HEK293 (cell line): ENCODE measurements at regions not wholly inside any gene's neighbourhood (a gene's known extent, or its start where the extent isn't known, plus 50 kb on each side); places are given as distances from the start of the nearest gene placed in this dataset.

Experiments used
- CTCF ChIA-PET: fragments of 350-600 bp; formaldehyde crosslinking; extraction: SDS; loops from one replicate; lab custom pipeline; 2021; ENCODE audit warnings: antibody characterized with exemption; lab: Yijun Ruan, JAX
- POLR2A ChIA-PET: fragments of 300-600 bp; formaldehyde crosslinking; extraction: SDS; loops from one replicate; lab custom pipeline; 2020; ENCODE audit warnings: antibody characterized with exemption, inconsistent platforms; lab: Yijun Ruan, JAX
- H3K27ac ChIP-seq: fragments of 200-500 bp; sonication (Bioruptor generic); 2 replicates; pipeline ENCODE4 v1.5.1; 2014; ENCODE audit warnings: low read depth, low read length, control low read depth, inconsistent platforms; ENCODE audit errors: extremely low read depth
- H3K36me3 ChIP-seq, 2 experiments: fragments of 200-500 bp in 1 of 2; sonication (Bioruptor generic) in 1 of 2; 1 replicate in 1 of 2; 2 replicates in 1 of 2; pipeline ENCODE4 v1.5.1; 2014 to 2017; ENCODE audit warnings: inconsistent platforms in 2 of 2, low read length in 2 of 2; ENCODE audit not compliant: control insufficient read depth in 2 of 2, insufficient read depth in 1 of 2
- H3K4me1 ChIP-seq: fragments of 200-500 bp; sonication (Bioruptor generic); 2 replicates; pipeline ENCODE4 v1.5.1; 2014; ENCODE audit warnings: mild to moderate bottlenecking, low read length, inconsistent platforms; ENCODE audit not compliant: control insufficient read depth, insufficient read depth
- H3K4me3 ChIP-seq: 2 replicates; pipeline ENCODE4 v1.5.1; 2011; ENCODE audit warnings: low read depth, mild to moderate bottlenecking, control low read depth, low read length, moderate library complexity
- H3K9me3 ChIP-seq: fragments of 200-500 bp; sonication (Bioruptor generic); 2 replicates; pipeline ENCODE4 v1.5.1; 2014; ENCODE audit warnings: low read depth, low read length, inconsistent platforms; ENCODE audit not compliant: control insufficient read depth, insufficient read depth
- BCL6B ChIP-seq: fragments of 450-650 bp; formaldehyde crosslinking; IDR thresholded peaks from 2 replicates; pipeline ENCODE4 v1.5.1; 2017; ENCODE audit warnings: missing biosample characterization, missing genetic modification characterization
- GLI4 ChIP-seq: fragments of 450-650 bp; formaldehyde crosslinking; IDR thresholded peaks from 2 replicates; pipeline ENCODE4 v1.5.1; 2016; ENCODE audit warnings: missing biosample characterization, missing genetic modification characterization
- HOXD13 ChIP-seq: sonication (generic); formaldehyde crosslinking; IDR thresholded peaks from 2 replicates; pipeline ENCODE4 v1.8.0; 2022; ENCODE audit warnings: missing genetic modification reagents, borderline replicate concordance
- IKZF3 ChIP-seq: fragments of 450-650 bp; IDR thresholded peaks from 2 replicates; pipeline ENCODE4 v1.5.0; 2018; ENCODE audit warnings: missing biosample characterization, mild to moderate bottlenecking, missing genetic modification characterization, moderate library complexity
- KLF1 ChIP-seq: fragments of 450-650 bp; formaldehyde crosslinking; IDR thresholded peaks from 2 replicates; pipeline ENCODE4 v1.5.1; 2016; ENCODE audit warnings: missing biosample characterization, missing genetic modification characterization
- REST ChIP-seq: fragments of 450-650 bp; formaldehyde crosslinking; IDR thresholded peaks from 2 replicates; pipeline ENCODE4 v1.5.1; 2016; ENCODE audit warnings: missing biosample characterization, missing genetic modification characterization
- ZBTB10 ChIP-seq: fragments of 450-650 bp; formaldehyde crosslinking; IDR thresholded peaks from 2 replicates; pipeline ENCODE4 v1.5.1; 2016; ENCODE audit warnings: missing biosample characterization, missing genetic modification characterization
- ZBTB7A ChIP-seq: fragments of 450-650 bp; formaldehyde crosslinking; IDR thresholded peaks from 2 replicates; pipeline ENCODE4 v1.5.1; 2016; ENCODE audit warnings: low read depth, missing biosample characterization, missing genetic modification characterization
- ZBTB8A ChIP-seq: fragments of 450-650 bp; formaldehyde crosslinking; IDR thresholded peaks from 2 replicates; pipeline ENCODE4 v1.5.1; 2016; ENCODE audit warnings: missing biosample characterization, missing genetic modification characterization
- ZNF10 ChIP-seq: fragments of 450-650 bp; formaldehyde crosslinking; IDR thresholded peaks from 2 replicates; pipeline ENCODE4 v1.5.1; 2017; ENCODE audit warnings: missing biosample characterization, missing genetic modification characterization
- ZNF112 ChIP-seq: fragments of 450-650 bp; formaldehyde crosslinking; IDR thresholded peaks from 2 replicates; pipeline ENCODE4 v1.5.0; 2017; ENCODE audit warnings: missing biosample characterization, missing genetic modification characterization
- ZNF132 ChIP-seq: fragments of 450-650 bp; formaldehyde crosslinking; IDR thresholded peaks from 2 replicates; pipeline ENCODE4 v1.5.1; 2017; ENCODE audit warnings: missing biosample characterization, missing genetic modification characterization, borderline replicate concordance
- ZNF133 ChIP-seq: fragments of 450-650 bp; formaldehyde crosslinking; IDR thresholded peaks from 2 replicates; pipeline ENCODE4 v1.5.1; 2016; ENCODE audit warnings: missing biosample characterization, missing genetic modification characterization
- ZNF138 ChIP-seq: fragments of 450-650 bp; formaldehyde crosslinking; IDR thresholded peaks from 2 replicates; pipeline ENCODE4 v1.5.1; 2016; ENCODE audit warnings: missing biosample characterization, missing genetic modification characterization, borderline replicate concordance
- ZNF174 ChIP-seq: fragments of 450-650 bp; formaldehyde crosslinking; IDR thresholded peaks from 2 replicates; pipeline ENCODE4 v1.5.0; 2017; ENCODE audit warnings: missing biosample characterization, mild to moderate bottlenecking, missing genetic modification characterization
- ZNF423 ChIP-seq: fragments of 450-650 bp; formaldehyde crosslinking; IDR thresholded peaks from 2 replicates; pipeline ENCODE4 v1.5.1; 2016; ENCODE audit warnings: missing biosample characterization, missing genetic modification characterization
- ZNF473 ChIP-seq: fragments of 450-650 bp; formaldehyde crosslinking; IDR thresholded peaks from 2 replicates; pipeline ENCODE4 v1.5.1; 2017; ENCODE audit warnings: missing biosample characterization, missing genetic modification characterization
- ZNF514 ChIP-seq: fragments of 450-650 bp; formaldehyde crosslinking; IDR thresholded peaks from 2 replicates; pipeline ENCODE4 v1.5.1; 2016; ENCODE audit warnings: missing biosample characterization, missing genetic modification characterization
- ZNF518A ChIP-seq: fragments of 450-650 bp; formaldehyde crosslinking; conservative IDR thresholded peaks from 2 replicates; pipeline ENCODE4 v1.5.1; 2016; ENCODE audit warnings: low read depth, missing biosample characterization, missing genetic modification characterization
- ZNF571 ChIP-seq: fragments of 450-650 bp; formaldehyde crosslinking; IDR thresholded peaks from 2 replicates; pipeline ENCODE4 v1.5.0; 2017; ENCODE audit warnings: missing biosample characterization, missing genetic modification characterization

GRCh38 chr7:45420843-45421495 is 153.2 kb upstream of the ADCY1 start (continued):
- no peak for TF ChIP-seq ZNF473 (tag by site-specific recombination)
- TF ChIP-seq ZNF423 (tag by site-specific recombination): no peak
- TF ChIP-seq BCL6B (tag by site-specific recombination): no peak
- no peak for TF ChIP-seq ZNF518A (tag by site-specific recombination)
- no peak for TF ChIP-seq ZNF132 (tag by site-specific recombination)

DNA sequence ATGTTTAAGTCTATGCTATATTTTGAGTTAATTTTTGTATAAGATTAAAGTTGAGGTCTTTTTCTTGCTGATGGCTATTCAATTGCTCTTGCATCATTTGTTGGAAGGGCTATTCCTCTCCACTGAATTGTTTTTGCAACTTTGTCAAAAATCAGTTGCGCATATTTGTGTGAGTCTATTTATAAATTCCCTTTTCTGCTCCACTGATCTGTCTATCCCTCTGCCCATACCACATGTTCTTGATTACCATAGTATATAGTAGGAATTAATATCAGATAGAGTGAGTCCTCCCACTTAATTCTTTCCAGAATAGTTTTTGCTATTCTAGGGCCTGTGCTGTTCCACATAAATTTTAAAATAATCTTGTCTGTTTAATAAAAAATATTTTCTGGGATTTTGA is 152.4 kb upstream of the ADCY1 start:
- no peaks in the 10 kb centered on the region for H3K36me3 ChIP-seq
- TF ChIP-seq ZNF138 (tag by site-specific recombination): no peak
- TF ChIP-seq ZNF174 (tag by site-specific recombination): no peak
- TF ChIP-seq, all 188 proteins: peak for 0
- ChIA-PET CTCF (no interaction called here), POLR2A (no interaction called here)
- Histone ChIP-seq H3K4me1 (no peaks in the 10 kb centered on the region), H3K27ac (no peak overlapping the region), H3K4me3 (no peak overlapping the region), H3K9me3 (no peaks in the 10 kb centered on the region)

- TF ChIP-seq ZNF10 (no peak), IKZF3 (tag by site-specific recombination) (no peak), ZBTB10 (tag by site-specific recombination) (no peak), ZNF571 (tag by site-specific recombination) (no peak), ZNF133 (no peak), ZNF112 (tag by site-specific recombination) (no peak), ZBTB8A (tag by site-specific recombination) (no peak), ZNF514 (tag by site-specific recombination) (no peak), ZBTB7A (tag by site-specific recombination) (no peak), KLF1 (tag by site-specific recombination) (no peak), HOXD13 (CRISPR knock-in tag) (no peak), GLI4 (tag by site-specific recombination) (no peak), REST (no peak)
- Histone ChIP-seq H3K9me3 (no peaks in the 10 kb centered on the region), H3K4me1 (no peaks in the 10 kb centered on the region), H3K4me3 (no peak overlapping the region), H3K36me3 (no peaks in the 10 kb centered on the region), H3K27ac (no peak overlapping the region)
- CTCF ChIA-PET: no interaction called here
- POLR2A ChIA-PET: no interaction called here
Measured at GRCh38 chr7:45430397-45430796, 143.8 kb upstream of the ADCY1 start.
